AG20443 (cell line): ENCODE measurements at regions not wholly inside any gene's neighbourhood (a gene's known extent, or its start where the extent isn't known, plus 50 kb on each side); places are given as distances from the start of the nearest gene placed in this dataset.

ENCODE experiments used
- DNase-seq: peaks from one replicate; pipeline ENCODE4 v3.0.0; 2012; ENCODE audit warnings: low spot score, mixed read lengths

GRCh38 chr1:94592571-94592920 lies 51.0 kb upstream of the F3 start:
- no peak for DNase-seq

- DNase-seq: no peak
Measured at GRCh38 chr1:94591823-94592570, 50.4 kb upstream of the F3 start.
